Fibroblast of the aortic adventitia (primary cell): ENCODE measurements at regions not wholly inside any gene's neighbourhood (a gene's known extent, or its start where the extent isn't known, plus 50 kb on each side); places are given as distances from the start of the nearest gene placed in this dataset.

Source experiments
- DNase-seq: peaks from one replicate; pipeline ENCODE4 v3.0.0-alpha.2; 2010; ENCODE audit warnings: low read depth
- H3K4me3 ChIP-seq: 2 replicates; pipeline ENCODE4 v1.5.1; 2011; ENCODE audit warnings: low read depth, mild to moderate bottlenecking, control low read depth, low read length, moderate library complexity
- TF ChIP-seq, protein P1 (sequence below): IDR thresholded peaks from 2 replicates; pipeline ENCODE4 v1.5.1; 2011; ENCODE audit warnings: mild to moderate bottlenecking, low read length, control low read depth, inconsistent platforms; ENCODE audit not compliant: insufficient read depth

GRCh38 chr2:185607945-185608344 is 130.7 kb upstream of the FSIP2 start:
- DNase-seq: no peak
- H3K4me3 ChIP-seq: no peak overlapping the region
- TF ChIP-seq, protein P1, sequence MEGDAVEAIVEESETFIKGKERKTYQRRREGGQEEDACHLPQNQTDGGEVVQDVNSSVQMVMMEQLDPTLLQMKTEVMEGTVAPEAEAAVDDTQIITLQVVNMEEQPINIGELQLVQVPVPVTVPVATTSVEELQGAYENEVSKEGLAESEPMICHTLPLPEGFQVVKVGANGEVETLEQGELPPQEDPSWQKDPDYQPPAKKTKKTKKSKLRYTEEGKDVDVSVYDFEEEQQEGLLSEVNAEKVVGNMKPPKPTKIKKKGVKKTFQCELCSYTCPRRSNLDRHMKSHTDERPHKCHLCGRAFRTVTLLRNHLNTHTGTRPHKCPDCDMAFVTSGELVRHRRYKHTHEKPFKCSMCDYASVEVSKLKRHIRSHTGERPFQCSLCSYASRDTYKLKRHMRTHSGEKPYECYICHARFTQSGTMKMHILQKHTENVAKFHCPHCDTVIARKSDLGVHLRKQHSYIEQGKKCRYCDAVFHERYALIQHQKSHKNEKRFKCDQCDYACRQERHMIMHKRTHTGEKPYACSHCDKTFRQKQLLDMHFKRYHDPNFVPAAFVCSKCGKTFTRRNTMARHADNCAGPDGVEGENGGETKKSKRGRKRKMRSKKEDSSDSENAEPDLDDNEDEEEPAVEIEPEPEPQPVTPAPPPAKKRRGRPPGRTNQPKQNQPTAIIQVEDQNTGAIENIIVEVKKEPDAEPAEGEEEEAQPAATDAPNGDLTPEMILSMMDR: no peak

GRCh38 chr2:185608799-185609198 is 129.8 kb upstream of the FSIP2 start:
- H3K4me3 ChIP-seq: no peak overlapping the region
- TF ChIP-seq, protein P1: no peak
- peak; percentile 3 for DNase-seq

DNA sequence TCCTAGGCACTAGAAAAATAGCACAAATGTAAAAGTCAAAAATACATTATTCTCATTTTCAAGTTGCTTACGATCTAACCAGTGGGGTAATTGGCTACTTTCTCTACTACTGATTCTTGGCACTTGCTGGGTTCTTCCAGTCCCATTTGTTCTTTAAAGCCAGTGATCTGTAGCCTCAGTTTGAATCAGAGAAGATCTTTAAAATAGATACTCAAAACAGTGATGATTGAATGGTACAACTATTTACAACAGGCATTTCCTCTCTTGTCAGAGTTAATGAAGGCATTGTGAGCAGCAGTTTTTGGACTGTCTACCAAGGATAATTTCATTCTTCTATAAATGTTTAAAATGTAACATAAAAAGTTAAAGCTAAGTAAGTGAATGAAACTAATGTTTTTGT is 128.3 kb upstream of the FSIP2 start:
- TF ChIP-seq, protein P1: no peak
- no peak for DNase-seq
- H3K4me3 ChIP-seq: no peak overlapping the region

DNA sequence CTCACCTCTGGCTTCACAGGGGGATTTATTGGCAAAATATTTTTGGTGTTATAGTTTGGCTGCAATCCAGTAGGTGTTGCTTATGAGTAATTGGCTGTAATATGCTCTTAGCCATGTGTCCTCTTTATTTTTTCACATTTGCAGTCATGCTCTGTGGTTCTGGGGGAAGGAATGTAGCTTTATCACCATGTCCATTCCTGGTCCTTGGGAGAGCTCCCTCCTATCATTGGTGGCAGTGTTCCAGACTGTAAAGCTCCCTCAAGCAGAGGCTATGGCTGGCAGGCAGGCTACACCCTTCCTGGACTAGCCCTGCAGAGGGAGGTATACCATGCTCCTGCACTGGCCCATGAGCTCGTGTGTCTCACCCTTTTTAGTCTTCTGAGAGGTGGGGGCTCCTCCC is 120.0 kb upstream of the FSIP2 start:
- no peak overlapping the region for H3K4me3 ChIP-seq
- TF ChIP-seq, protein P1: no peak
- peak; percentile 6 for DNase-seq

- no peak for DNase-seq
- TF ChIP-seq, protein P1: no peak
Observed at GRCh38 chr2:185625604-185626003, 113.0 kb upstream of the FSIP2 start.

GRCh38 chr2:185628985-185629384 is 109.6 kb upstream of the FSIP2 start:
- TF ChIP-seq, protein P1: peak; percentile 1
- no peak overlapping the region for H3K4me3 ChIP-seq
- peak; percentile 2 for DNase-seq

More at GRCh38 chr2:185625604-185626003, 113.0 kb upstream of the FSIP2 start:
- H3K4me3 ChIP-seq: no peak overlapping the region

DNA sequence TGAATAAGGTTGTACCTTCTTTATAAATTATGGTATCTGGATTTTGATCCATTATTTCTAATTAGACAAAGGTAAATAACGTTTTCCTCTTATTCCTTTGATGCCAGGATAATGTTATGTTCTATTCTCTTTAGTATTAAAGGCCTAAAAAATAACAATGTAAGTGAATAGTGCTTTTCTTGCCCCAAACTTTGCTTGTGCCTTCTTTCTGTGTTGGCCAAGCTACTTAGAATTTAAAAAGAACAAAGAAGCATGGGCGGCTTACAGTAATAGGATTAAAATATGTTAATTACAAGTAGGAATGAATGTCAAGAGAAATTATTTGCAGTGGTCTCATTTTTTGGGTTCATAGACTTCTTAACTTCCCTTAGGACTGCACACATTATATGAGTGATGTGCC is 105.0 kb upstream of the FSIP2 start:
- DNase-seq: no peak
- H3K4me3 ChIP-seq: no peak overlapping the region
- TF ChIP-seq, protein P1: no peak
